HT1080 (cell line): ENCODE measurements at regions not wholly inside any gene's neighbourhood (a gene's known extent, or its start where the extent isn't known, plus 50 kb on each side); places are given as distances from the start of the nearest gene placed in this dataset.

Experiments
- DNase-seq: peaks from one replicate; pipeline ENCODE4 v3.0.0-alpha.2; 2015; ENCODE audit warnings: low read depth

DNA sequence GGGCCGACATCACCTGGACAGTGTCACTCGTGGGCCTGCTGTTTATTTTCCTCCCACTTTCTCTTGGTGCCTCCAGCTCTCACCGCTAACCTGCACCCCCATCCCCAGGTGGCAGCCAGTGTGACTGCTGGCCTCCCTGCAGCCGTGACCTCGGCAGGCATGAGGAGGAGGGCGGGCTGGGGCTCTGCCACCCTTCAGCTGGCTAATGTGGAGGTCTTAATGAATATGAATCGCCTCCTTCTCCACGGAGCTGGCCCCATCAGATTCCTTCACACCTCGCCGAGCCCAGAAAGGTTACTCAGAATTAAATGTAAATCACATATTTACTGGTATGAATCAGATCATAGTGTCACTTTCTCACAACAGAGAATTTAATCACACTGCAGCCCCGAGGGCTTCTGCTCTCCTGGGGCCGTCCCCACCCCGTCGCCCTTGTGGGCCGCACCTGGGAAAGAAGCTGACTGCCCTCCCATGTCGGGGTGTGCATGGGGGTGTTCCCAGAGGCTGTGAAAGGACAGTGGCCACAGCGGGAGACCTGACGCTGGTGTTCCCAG is 171.1 kb upstream of the TLE3 start:
- no peak for DNase-seq

DNA sequence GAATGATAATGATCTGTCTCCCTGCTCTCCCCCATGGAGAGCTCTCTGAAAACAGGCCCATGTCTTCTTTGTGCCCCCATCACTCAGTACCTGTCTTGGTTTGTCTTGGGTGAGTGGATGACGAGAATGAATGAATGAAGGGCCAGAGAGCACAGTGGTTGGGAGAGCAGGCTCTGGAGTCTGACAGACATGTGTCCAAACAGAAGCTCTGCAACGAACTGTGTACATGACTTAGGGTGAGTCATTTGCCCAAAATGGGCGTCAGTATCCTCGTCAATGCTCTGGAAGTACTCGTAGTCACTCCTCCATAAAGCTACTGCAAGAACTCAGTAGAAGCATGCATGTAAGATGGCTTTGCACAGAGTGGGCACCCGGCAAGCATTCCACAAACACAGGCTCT is 170.2 kb upstream of the TLE3 start:
- peak; percentile 67 for DNase-seq

DNA sequence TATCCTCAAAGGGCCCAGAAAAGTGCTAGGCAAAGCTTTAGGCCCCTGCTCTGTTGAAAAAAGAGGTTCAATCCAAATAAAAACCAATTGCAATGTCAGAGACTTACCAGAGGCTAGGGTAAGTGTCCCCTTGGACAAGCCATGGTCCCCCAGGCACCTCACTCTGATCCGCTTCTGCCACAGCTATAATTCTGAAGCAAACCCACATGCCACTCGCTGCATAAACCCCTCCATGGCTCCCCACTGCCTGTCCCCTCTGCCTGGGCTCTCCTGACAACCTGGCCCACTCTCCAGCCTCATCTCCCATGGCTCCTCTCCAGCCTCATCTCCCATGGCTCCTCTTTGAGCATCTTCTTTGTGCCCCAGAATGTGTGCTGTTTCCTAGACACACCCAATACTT is 169.6 kb upstream of the TLE3 start:
- DNase-seq: no peak

GRCh38 chr15:70266412-70267121 is 168.8 kb upstream of the TLE3 start:
- DNase-seq: no peak

DNA sequence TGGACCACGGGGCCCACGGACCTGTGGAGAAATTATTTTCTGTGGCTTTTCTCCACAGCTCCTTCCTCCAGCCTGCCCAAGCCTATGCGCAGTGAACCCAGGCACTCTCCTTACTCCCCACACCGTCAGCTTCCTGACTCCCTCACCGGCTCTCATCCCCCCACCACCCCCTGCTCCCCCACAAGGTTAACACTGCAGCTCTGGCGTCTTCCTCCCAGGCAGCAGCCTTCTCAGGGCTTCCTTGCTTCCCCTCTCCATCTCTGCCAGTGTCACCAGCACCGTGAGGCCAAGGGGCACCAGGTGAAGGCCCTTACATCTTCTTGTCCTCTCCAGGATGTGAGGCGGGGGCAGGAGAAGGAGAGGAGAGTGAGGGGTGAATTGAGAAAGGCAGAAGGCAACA is 168.3 kb upstream of the TLE3 start:
- no peak for DNase-seq

- DNase-seq: no peak
Observed at GRCh38 chr15:70265466-70265978, 167.8 kb upstream of the TLE3 start.

GRCh38 chr15:70264738-70265465 is 167.2 kb upstream of the TLE3 start:
- no peak for DNase-seq

- DNase-seq: no peak
Observed at GRCh38 chr15:70264014-70264582, 166.4 kb upstream of the TLE3 start.

- DNase-seq: no peak
Observed at GRCh38 chr15:70262591-70263274, 165.0 kb upstream of the TLE3 start.

GRCh38 chr15:70262171-70262570 is 164.5 kb upstream of the TLE3 start:
- no peak for DNase-seq

- no peak for DNase-seq
Observed at GRCh38 chr15:70261083-70261482, 163.4 kb upstream of the TLE3 start.

- no peak for DNase-seq
Observed at GRCh38 chr15:70260580-70260979, 162.9 kb upstream of the TLE3 start.

- peak; percentile 32 for DNase-seq
Observed at GRCh38 chr15:70259640-70260508, 162.2 kb upstream of the TLE3 start.

- peak; percentile 32 for DNase-seq
Observed at GRCh38 chr15:70259028-70259424, 161.3 kb upstream of the TLE3 start.

- no peak for DNase-seq
Observed at GRCh38 chr15:70258369-70259027, 160.8 kb upstream of the TLE3 start.

DNA sequence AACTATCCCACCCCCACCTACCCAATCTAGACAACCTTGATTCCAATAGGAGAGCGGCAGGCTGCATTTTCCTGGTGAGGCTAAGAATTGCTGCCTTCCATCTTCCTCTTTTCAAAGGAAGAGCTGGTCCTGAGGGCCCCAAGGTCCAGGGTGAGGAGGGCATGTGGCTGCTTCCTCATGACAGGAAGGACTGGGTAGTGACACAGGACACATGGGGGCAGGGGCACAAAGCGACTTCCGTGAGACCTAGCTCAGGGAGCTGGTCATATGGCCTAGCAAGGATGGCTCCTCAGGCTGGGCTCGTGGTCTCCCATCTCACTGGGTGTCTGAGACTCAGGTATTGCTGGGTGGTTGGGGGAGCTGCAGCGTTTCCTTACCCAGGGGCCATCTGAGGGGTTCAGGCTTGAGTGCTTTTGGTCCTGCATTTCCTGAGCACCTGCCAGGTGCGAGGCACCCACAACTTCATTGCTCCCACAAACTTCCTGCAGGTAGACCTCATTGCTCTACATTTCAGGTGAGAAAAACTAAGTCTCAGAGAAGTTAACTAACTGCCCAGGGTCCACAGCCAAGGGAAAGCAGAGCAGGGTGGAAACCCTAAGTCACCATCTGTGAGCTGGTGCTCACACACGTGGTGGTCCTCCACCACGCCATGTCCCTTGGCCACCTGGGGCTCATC is 160.0 kb upstream of the TLE3 start:
- no peak for DNase-seq

DNA sequence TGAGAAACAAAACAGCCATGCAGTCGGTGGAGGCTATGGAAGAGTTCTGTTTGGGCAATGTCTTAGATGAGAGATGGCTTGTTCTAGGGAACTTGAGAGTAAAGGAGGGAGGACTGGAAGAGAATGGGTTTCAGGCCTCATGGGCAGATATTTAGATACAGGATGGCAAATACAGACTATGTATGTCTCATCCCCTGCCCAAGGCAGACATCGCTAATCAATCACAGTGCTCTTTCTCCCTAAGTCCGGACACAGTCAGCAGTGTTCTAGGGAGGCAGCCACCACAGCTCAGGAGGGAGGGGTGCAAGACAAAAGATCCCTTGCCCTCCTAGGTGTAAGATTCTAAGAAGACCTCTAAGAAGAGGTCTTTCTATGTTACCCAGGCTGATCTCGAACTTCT is 159.3 kb upstream of the TLE3 start:
- no peak for DNase-seq

DNA sequence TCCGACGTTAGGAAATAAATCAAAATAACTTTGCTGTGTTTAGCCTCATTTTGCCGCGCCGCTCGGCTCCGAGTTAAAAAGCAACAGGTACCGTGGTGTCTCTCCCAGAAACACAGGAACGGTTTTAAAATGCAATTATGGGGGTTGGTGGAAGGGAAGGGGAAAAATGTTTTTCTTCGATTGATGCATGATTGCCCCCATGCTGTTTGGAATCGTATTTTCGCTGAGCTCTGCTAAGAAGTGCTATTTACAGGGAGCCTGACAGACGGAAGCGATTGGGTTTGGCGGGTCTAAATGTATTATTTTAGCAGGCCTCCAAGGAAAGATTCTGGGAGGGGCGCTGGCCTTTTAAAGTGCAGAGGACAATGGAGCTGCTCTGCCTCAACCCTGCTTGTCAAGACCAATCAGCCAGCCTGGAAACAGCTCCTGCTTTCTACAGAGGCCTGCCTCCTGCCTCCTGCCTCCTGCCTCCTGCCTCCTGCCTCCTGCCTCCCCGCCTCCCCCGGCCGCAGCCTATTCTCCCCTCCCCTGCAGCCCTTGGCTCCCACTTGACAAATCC is 156.7 kb upstream of the TLE3 start:
- DNase-seq: no peak

GRCh38 chr15:70253461-70254156 is 155.9 kb upstream of the TLE3 start:
- DNase-seq: no peak
